ENCODE measurements at regions not wholly inside any gene's neighbourhood (a gene's known extent, or its start where the extent isn't known, plus 50 kb on each side); places are given as distances from the start of the nearest gene placed in this dataset.

DNA sequence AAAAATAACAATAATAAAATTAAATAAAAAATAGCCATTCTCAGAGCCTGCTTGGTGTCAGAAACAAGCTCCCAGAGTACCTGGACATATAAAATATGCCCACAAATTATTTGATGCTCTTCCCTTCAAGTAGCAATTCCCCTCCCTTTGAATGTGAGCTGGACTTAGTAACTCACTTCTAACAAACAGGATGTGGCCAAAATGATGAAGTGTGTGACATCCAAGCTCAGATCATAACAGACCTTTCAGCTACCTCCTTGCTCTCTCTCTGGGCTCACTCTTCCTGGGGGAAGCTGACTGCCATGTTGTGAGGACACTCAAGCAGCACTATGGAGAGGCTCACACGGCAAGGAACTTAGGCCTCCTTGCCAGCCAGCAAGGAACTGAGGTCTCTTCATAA is 69.0 kb downstream of the SPRY4 start:
- no peak overlapping the region for H3K4me2 ChIP-seq (ENCODE audit: insufficient read depth in 1 of 2, low read depth in 2 of 2, low read length in 2 of 2)
- ChIA-PET POLR2A (ENCODE audit: partially characterized antibody) (interaction anchor here (1.2 kb wide), 1 partner anchor 21 kb away, joined by 3 read pairs; no protein-coding TSS in a partner anchor), CTCF (ENCODE audit: partially characterized antibody) (interaction anchor here (1.1 kb wide), 1 partner anchor 33 kb away, joined by 3 read pairs; no protein-coding TSS in a partner anchor)
- H3K23me2 ChIP-seq (ENCODE audit: low read depth, low read length), result no peaks in the 10 kb centered on the region
- H3K79me1 ChIP-seq (ENCODE audit: low read depth, low read length), result no peaks in the 10 kb centered on the region
- FAIRE-seq (no peak), DNase-seq (ENCODE audit: low read depth in 1 of 2, low spot score in 2 of 2) (no peak)
- H2BK12ac ChIP-seq (ENCODE audit: low read depth, low read length), result no peak overlapping the region
- no peak overlapping the region for H4K91ac ChIP-seq (replicated peaks; ENCODE audit: insufficient read length, low read length)
- no peak overlapping the region for H3K23ac ChIP-seq (ENCODE audit: insufficient read length)
- H3K9ac ChIP-seq (replicated peaks in 1 of 4; ENCODE audit: extremely low read depth in 1 of 4, low read depth in 3 of 4, low read length in 3 of 4), result no peak overlapping the region
- no peak overlapping the region for H3K14ac ChIP-seq (ENCODE audit: insufficient read length)
- H3K36me3 ChIP-seq (ENCODE audit: control insufficient read depth in 2 of 4, insufficient read depth in 4 of 4, low read length in 3 of 4), result no peaks in the 10 kb centered on the region
- H2BK20ac ChIP-seq (ENCODE audit: low read length), result no peak overlapping the region
- H2BK120ac ChIP-seq (replicated peaks; ENCODE audit: low read depth, low read length), result no peak overlapping the region
- H3K79me2 ChIP-seq (ENCODE audit: control insufficient read depth in 1 of 2, insufficient read depth in 2 of 2, low read length in 2 of 2), result no peaks in the 10 kb centered on the region
- no peak overlapping the region for H2BK5ac ChIP-seq (ENCODE audit: low read depth, low read length)
- H3K27me3 ChIP-seq (replicated peaks in 1 of 4; ENCODE audit: control insufficient read depth in 3 of 4, extremely low read depth in 1 of 4, insufficient read depth in 3 of 4, low read length in 3 of 4), result no peaks in the 10 kb centered on the region
- H2BK15ac ChIP-seq (ENCODE audit: low read length), result no peak overlapping the region
- no peak overlapping the region for H3K18ac ChIP-seq (ENCODE audit: extremely low read depth, low read length)
- no peaks in the 10 kb centered on the region for H4K20me1 ChIP-seq (replicated peaks in 1 of 2; ENCODE audit: control insufficient read depth in 1 of 2, insufficient read depth in 2 of 2, low read length in 2 of 2)
- no peak overlapping the region for H3K4ac ChIP-seq (replicated peaks; ENCODE audit: insufficient read length, low read depth, low read length)
- H2AK5ac ChIP-seq (ENCODE audit: low read depth, low read length), result no peak overlapping the region
- no peak overlapping the region for H3K56ac ChIP-seq (replicated peaks; ENCODE audit: insufficient read length, low read depth, low read length)
- H4K5ac ChIP-seq (ENCODE audit: insufficient read length, low read depth, low read length), result no peak overlapping the region
- H3K27ac ChIP-seq (ENCODE audit: low read depth, low read length), result no peak overlapping the region
- H2AFZ ChIP-seq (ENCODE audit: low read length), result no peak overlapping the region
- WGBS, 2 experiments (ENCODE audit: extremely low coverage in 1 of 2, insufficient coverage in 1 of 2, insufficient read length in 1 of 2, insufficient replicate concordance in 2 of 2, low coverage in 1 of 2, low lambda C conversion rate in 2 of 2, missing lambda C conversion rate in 1 of 2), result 82% methylated on average over 1 of the region's 1 CpG; no CpG with 5 or more reads in 1 of the 2 experiments
- no peak overlapping the region for H4K8ac ChIP-seq (ENCODE audit: extremely low read depth, insufficient read depth, low read length)
- H3K9me3 ChIP-seq (ENCODE audit: insufficient read depth in 2 of 2, low read depth in 1 of 2, low read length in 1 of 2), result no peaks in the 10 kb centered on the region
- H3K4me1 ChIP-seq (replicated peaks in 1 of 4; ENCODE audit: control insufficient read depth in 3 of 4, insufficient read depth in 4 of 4, low read length in 3 of 4), result peaks cover 0 to 3% (median under 1%) of the 10 kb centered on the region in 4 experiments; a peak in 3 of 7 replicates
- no peak overlapping the region for H3K4me3 ChIP-seq (ENCODE audit: extremely low read depth in 1 of 4, insufficient read depth in 2 of 4, low read depth in 3 of 4, low read length in 4 of 4)
- TF ChIP-seq SAP30 (IDR thresholded peaks at IDR 0.05; ENCODE audit: insufficient read depth, insufficient replicate concordance, low read length), result no peak
- TF ChIP-seq CHD2 (IDR thresholded peaks at IDR 0.05; ENCODE audit: low read length), result no peak
- TF ChIP-seq, protein P1, sequence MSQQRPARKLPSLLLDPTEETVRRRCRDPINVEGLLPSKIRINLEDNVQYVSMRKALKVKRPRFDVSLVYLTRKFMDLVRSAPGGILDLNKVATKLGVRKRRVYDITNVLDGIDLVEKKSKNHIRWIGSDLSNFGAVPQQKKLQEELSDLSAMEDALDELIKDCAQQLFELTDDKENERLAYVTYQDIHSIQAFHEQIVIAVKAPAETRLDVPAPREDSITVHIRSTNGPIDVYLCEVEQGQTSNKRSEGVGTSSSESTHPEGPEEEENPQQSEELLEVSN (IDR thresholded peaks at IDR 0.05), result no peak
- no peak for TF ChIP-seq JUN (IDR thresholded peaks at IDR 0.05; ENCODE audit: low read depth, low read length)
- TF ChIP-seq, protein P2, sequence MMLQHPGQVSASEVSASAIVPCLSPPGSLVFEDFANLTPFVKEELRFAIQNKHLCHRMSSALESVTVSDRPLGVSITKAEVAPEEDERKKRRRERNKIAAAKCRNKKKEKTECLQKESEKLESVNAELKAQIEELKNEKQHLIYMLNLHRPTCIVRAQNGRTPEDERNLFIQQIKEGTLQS (IDR thresholded peaks at IDR 0.05; ENCODE audit: insufficient read depth, low read depth, low read length), result no peak
- TF ChIP-seq KDM5A (IDR thresholded peaks at IDR 0.05; ENCODE audit: low read length), result no peak
- no peak for TF ChIP-seq EGR1 (IDR thresholded peaks at IDR 0.05; ENCODE audit: borderline replicate concordance, low read depth, low read length)
